ENCODE measurements at regions not wholly inside any gene's neighbourhood (a gene's known extent, or its start where the extent isn't known, plus 50 kb on each side); places are given as distances from the start of the nearest gene placed in this dataset.

GRCh38 chr2:238701341-238702206 is 146.3 kb upstream of the TWIST2 start:
- no peaks in the 10 kb centered on the region for H3K36me3 ChIP-seq (ENCODE audit: control insufficient read depth, insufficient read depth, low read length)
- no peaks in the 10 kb centered on the region; the same call in 1 of the 2 replicates for H3K27me3 ChIP-seq (replicated peaks; ENCODE audit: control insufficient read depth, insufficient read depth, low read length)
- no peak overlapping the region for H3K4me3 ChIP-seq (replicated peaks; ENCODE audit: low read depth, low read length)
- TF ChIP-seq CTCF (IDR thresholded peaks at IDR 0.05; ENCODE audit: insufficient read depth, low read length, poor library complexity, severe bottlenecking) = no peak
- no peak for DNase-seq (ENCODE audit: extremely low read depth, insufficient read length)

- Histone ChIP-seq H3K4me3 (replicated peaks; ENCODE audit: low read depth, low read length) (no peak overlapping the region), H3K27me3 (replicated peaks; ENCODE audit: control insufficient read depth, insufficient read depth, low read length) (no peaks in the 10 kb centered on the region; the same call in 1 of the 2 replicates), H3K36me3 (ENCODE audit: control insufficient read depth, insufficient read depth, low read length) (no peaks in the 10 kb centered on the region)
- TF ChIP-seq CTCF (IDR thresholded peaks at IDR 0.05; ENCODE audit: insufficient read depth, low read length, poor library complexity, severe bottlenecking) = no peak
- no peak for DNase-seq (ENCODE audit: extremely low read depth, insufficient read length)
Measured at GRCh38 chr2:238702276-238703052, 145.4 kb upstream of the TWIST2 start.

GRCh38 chr2:238703053-238703415 is 144.9 kb upstream of the TWIST2 start:
- no peak for TF ChIP-seq CTCF (IDR thresholded peaks at IDR 0.05; ENCODE audit: insufficient read depth, low read length, poor library complexity, severe bottlenecking)

GRCh38 chr2:238703436-238703835 is 144.4 kb upstream of the TWIST2 start:
- Histone ChIP-seq H3K27me3 (replicated peaks; ENCODE audit: control insufficient read depth, insufficient read depth, low read length) (no peaks in the 10 kb centered on the region; the same call in 1 of the 2 replicates), H3K36me3 (ENCODE audit: control insufficient read depth, insufficient read depth, low read length) (no peaks in the 10 kb centered on the region), H3K4me3 (replicated peaks; ENCODE audit: low read depth, low read length) (no peak overlapping the region)
- TF ChIP-seq CTCF (IDR thresholded peaks at IDR 0.05; ENCODE audit: insufficient read depth, low read length, poor library complexity, severe bottlenecking) = no peak
- no peak for DNase-seq (ENCODE audit: extremely low read depth, insufficient read length)

More at GRCh38 chr2:238703053-238703415, 144.9 kb upstream of the TWIST2 start:
- no peak for DNase-seq (ENCODE audit: extremely low read depth, insufficient read length)
- no peak overlapping the region for H3K4me3 ChIP-seq (replicated peaks; ENCODE audit: low read depth, low read length)
- H3K27me3 ChIP-seq (replicated peaks; ENCODE audit: control insufficient read depth, insufficient read depth, low read length) = no peaks in the 10 kb centered on the region; the same call in 1 of the 2 replicates
- no peaks in the 10 kb centered on the region for H3K36me3 ChIP-seq (ENCODE audit: control insufficient read depth, insufficient read depth, low read length)

- no peak overlapping the region for H3K4me3 ChIP-seq (replicated peaks; ENCODE audit: low read depth, low read length)
- H3K36me3 ChIP-seq (ENCODE audit: control insufficient read depth, insufficient read depth, low read length) = no peaks in the 10 kb centered on the region
- no peaks in the 10 kb centered on the region; the same call in 1 of the 2 replicates for H3K27me3 ChIP-seq (replicated peaks; ENCODE audit: control insufficient read depth, insufficient read depth, low read length)
- no peak for DNase-seq (ENCODE audit: extremely low read depth, insufficient read length)
- TF ChIP-seq CTCF (IDR thresholded peaks at IDR 0.05; ENCODE audit: insufficient read depth, low read length, poor library complexity, severe bottlenecking) = no peak
Measured at GRCh38 chr2:238704471-238705225, 143.2 kb upstream of the TWIST2 start.

All from GM06990 (cell line).